GM10266 (cell line): ENCODE measurements at regions not wholly inside any gene's neighbourhood (a gene's known extent, or its start where the extent isn't known, plus 50 kb on each side); places are given as distances from the start of the nearest gene placed in this dataset.

Source experiments
- DNase-seq: peaks from one replicate; pipeline ENCODE4 v3.0.0; 2012; ENCODE audit errors: extremely low spot score
- TF ChIP-seq, protein P1 (sequence below): IDR thresholded peaks from 2 replicates; pipeline ENCODE4 v1.5.1; 2012; ENCODE audit warnings: mild to moderate bottlenecking, low read depth; ENCODE audit not compliant: control insufficient read depth, insufficient read depth; ENCODE audit errors: missing control alignments

DNA sequence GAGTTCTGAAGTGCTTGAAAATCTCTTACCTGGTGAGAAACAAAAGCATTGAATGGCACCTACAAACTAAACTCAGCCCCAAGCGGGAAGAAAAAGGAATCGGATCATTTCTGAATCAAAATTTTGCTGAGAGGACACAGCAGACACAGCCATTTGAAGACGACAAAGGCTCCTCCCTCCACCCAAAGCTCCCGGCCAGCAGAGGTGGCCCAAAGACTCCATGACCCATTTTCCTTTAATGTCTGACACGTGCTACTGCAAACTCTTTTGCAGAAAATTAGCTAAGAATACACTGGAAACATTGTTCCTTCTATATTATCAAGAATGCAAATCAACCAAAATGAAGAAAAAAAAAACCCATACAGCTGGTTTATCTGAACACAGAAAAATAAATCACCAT lies 85.9 kb upstream of the FOXN3 start:
- TF ChIP-seq, protein P1, sequence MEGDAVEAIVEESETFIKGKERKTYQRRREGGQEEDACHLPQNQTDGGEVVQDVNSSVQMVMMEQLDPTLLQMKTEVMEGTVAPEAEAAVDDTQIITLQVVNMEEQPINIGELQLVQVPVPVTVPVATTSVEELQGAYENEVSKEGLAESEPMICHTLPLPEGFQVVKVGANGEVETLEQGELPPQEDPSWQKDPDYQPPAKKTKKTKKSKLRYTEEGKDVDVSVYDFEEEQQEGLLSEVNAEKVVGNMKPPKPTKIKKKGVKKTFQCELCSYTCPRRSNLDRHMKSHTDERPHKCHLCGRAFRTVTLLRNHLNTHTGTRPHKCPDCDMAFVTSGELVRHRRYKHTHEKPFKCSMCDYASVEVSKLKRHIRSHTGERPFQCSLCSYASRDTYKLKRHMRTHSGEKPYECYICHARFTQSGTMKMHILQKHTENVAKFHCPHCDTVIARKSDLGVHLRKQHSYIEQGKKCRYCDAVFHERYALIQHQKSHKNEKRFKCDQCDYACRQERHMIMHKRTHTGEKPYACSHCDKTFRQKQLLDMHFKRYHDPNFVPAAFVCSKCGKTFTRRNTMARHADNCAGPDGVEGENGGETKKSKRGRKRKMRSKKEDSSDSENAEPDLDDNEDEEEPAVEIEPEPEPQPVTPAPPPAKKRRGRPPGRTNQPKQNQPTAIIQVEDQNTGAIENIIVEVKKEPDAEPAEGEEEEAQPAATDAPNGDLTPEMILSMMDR, result no peak
- DNase-seq, result no peak

- no peak for DNase-seq
- TF ChIP-seq, protein P1, result no peak
These were observed 84.3 kb upstream of the FOXN3 start for GRCh38 chr14:89501381-89501780.

GRCh38 chr14:89500303-89500702 lies 83.3 kb upstream of the FOXN3 start:
- TF ChIP-seq, protein P1, result no peak
- no peak for DNase-seq

DNA sequence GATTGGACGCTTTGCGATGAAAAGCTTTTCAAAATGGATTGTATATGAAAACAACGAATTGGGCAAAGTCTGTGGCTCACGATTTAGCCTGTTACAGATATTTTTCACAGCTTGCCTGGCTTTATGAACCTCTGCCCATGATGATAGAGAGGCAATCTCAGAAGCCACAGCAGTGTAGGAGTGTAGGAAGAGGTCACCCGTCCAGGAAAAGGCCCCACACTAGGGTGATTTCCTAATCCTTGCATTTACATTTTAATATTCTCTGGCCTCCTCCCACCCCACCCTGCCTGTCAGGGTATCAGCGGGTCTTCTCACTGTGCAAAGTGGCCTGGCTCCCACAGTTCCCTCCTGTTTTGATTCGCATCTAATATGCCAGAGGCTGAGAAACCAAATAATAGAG lies 81.8 kb upstream of the FOXN3 start:
- DNase-seq, result no peak
- TF ChIP-seq, protein P1, result no peak

DNA sequence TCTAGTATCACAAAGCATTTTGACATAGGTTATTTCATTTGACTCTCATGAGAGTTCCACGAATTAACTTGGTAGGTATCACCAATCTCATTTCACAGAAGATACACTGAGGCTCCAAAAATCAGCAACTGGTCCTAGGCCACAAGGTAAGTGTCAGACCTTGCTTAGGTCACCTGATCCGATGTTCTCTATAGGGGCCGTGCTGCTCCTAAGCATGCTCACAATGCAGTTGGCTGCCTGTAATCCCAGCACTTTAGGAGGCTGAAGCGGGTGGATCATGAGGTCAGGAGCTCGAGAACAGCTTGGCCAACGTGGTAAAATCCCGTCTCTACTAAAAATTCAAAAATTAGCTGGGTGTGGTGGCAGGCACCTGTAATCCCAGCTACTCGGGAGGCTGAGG lies 78.7 kb upstream of the FOXN3 start:
- TF ChIP-seq, protein P1, result no peak
- DNase-seq, result no peak

GRCh38 chr14:89493877-89494634 lies 77.0 kb upstream of the FOXN3 start:
- peak; percentile 58 for DNase-seq
- TF ChIP-seq, protein P1, result no peak

- TF ChIP-seq, protein P1, result no peak
- no peak for DNase-seq
These were observed 76.4 kb upstream of the FOXN3 start for GRCh38 chr14:89493406-89493805.
